ENCODE measurements at regions not wholly inside any gene's neighbourhood (a gene's known extent, or its start where the extent isn't known, plus 50 kb on each side); places are given as distances from the start of the nearest gene placed in this dataset.
A peak's percentile ranks its signal among the peaks of the same experiment; 100 is the strongest.

GRCh38 chr1:55376897-55377296, 161.7 kb upstream of the USP24 start:
- Histone ChIP-seq H3K27ac (no peak overlapping the region), H3K36me3 (no peaks in the 10 kb centered on the region), H3K4me1 (no peaks in the 10 kb centered on the region), H3K9me3 (no peaks in the 10 kb centered on the region), H3K27me3 (no peaks in the 10 kb centered on the region), H3K4me3 (no peak overlapping the region)
- WGBS, 2 donors (ENCODE audit: low coverage in 1 of 2): 80 to 92% methylated on average over 1 of the region's 1 CpG
- intact Hi-C loops (cut with DNase I; ENCODE audit: low total_unique reads) (loop anchor here (5.0 to 10.0 kb wide), 2 partner anchors 435 to 1208 kb away; no protein-coding TSS in a partner anchor), in situ Hi-C loops (cut with MboI; ENCODE audit: low pct_ligation_motif_present in 1 of 4, low pct_unique_long_range_greater_than_20kb in 1 of 4, low sequenced_read_pairs in 3 of 4) (loop anchor here in 1 of 4 donors (10.0 kb wide), 1 partner anchor 1208 kb away; no protein-coding TSS in a partner anchor)
- TF ChIP-seq EP300 (IDR thresholded peaks at IDR 0.05; ENCODE audit: low read depth): no peak
- TF ChIP-seq POLR2AphosphoS5 (IDR thresholded peaks at IDR 0.05): no peak
- no peak for TF ChIP-seq CTCF (IDR thresholded peaks at IDR 0.05)
- no peak for TF ChIP-seq POLR2A (IDR thresholded peaks at IDR 0.05)
- no peak for DNase-seq

GRCh38 chr1:55375617-55376258, 160.6 kb upstream of the USP24 start:
- H3K9me3 ChIP-seq: no peaks in the 10 kb centered on the region
- WGBS, 2 donors (ENCODE audit: low coverage in 1 of 2): 37% methylated on average over 4 of the region's 4 CpGs; no CpG with 5 or more reads in 1 of the 2 donors
- H3K4me1 ChIP-seq: no peaks in the 10 kb centered on the region
- H3K4me3 ChIP-seq: no peak overlapping the region
- peak; percentile 30 for DNase-seq
- peak overlapping the region in 2 of 4 donors; percentile 5 to 36 for H3K27ac ChIP-seq
- intact Hi-C loops (cut with DNase I; ENCODE audit: low total_unique reads): loop anchor here (5.0 to 10.0 kb wide), 2 partner anchors 437 to 1209 kb away; no protein-coding TSS in a partner anchor
- no peaks in the 10 kb centered on the region for H3K36me3 ChIP-seq
- TF ChIP-seq POLR2AphosphoS5 (IDR thresholded peaks at IDR 0.05): no peak
- no peak for TF ChIP-seq POLR2A (IDR thresholded peaks at IDR 0.05)
- TF ChIP-seq CTCF (IDR thresholded peaks at IDR 0.05): peak; percentile 84 to 93 (median 92)
- TF ChIP-seq EP300 (IDR thresholded peaks at IDR 0.05; ENCODE audit: low read depth): no peak
- H3K27me3 ChIP-seq: no peaks in the 10 kb centered on the region
- in situ Hi-C loops (cut with MboI; ENCODE audit: low pct_ligation_motif_present in 1 of 4, low pct_unique_long_range_greater_than_20kb in 1 of 4, low sequenced_read_pairs in 3 of 4): loop anchor here in 1 of 4 donors (10.0 kb wide), 1 partner anchor 1209 kb away; no protein-coding TSS in a partner anchor

- peak overlapping the region in 2 of 4 donors; percentile 5 to 36 for H3K27ac ChIP-seq
Observed at GRCh38 chr1:55374801-55375616, 159.8 kb upstream of the USP24 start.

More at GRCh38 chr1:55374801-55375616, 159.8 kb upstream of the USP24 start:
- in situ Hi-C loops (cut with MboI; ENCODE audit: low pct_ligation_motif_present in 1 of 4, low pct_unique_long_range_greater_than_20kb in 1 of 4, low sequenced_read_pairs in 3 of 4): loop anchor here in 1 of 4 donors (10.0 kb wide), 1 partner anchor 1210 kb away; no protein-coding TSS in a partner anchor
- no peaks in the 10 kb centered on the region for H3K27me3 ChIP-seq
- no peaks in the 10 kb centered on the region for H3K36me3 ChIP-seq
- intact Hi-C loops (cut with DNase I; ENCODE audit: low total_unique reads): loop anchor here (5.0 to 10.0 kb wide), 2 partner anchors 437 to 1210 kb away; no protein-coding TSS in a partner anchor
- no peaks in the 10 kb centered on the region for H3K9me3 ChIP-seq
- no peak for TF ChIP-seq EP300 (IDR thresholded peaks at IDR 0.05; ENCODE audit: low read depth)
- no peak for TF ChIP-seq POLR2A (IDR thresholded peaks at IDR 0.05)
- TF ChIP-seq CTCF (IDR thresholded peaks at IDR 0.05): no peak
- TF ChIP-seq POLR2AphosphoS5 (IDR thresholded peaks at IDR 0.05): peak in 1 of 3 donors; percentile 26
- no peak overlapping the region for H3K4me3 ChIP-seq
- WGBS, 2 donors (ENCODE audit: low coverage in 1 of 2): 32 to 75% methylated on average over 2 to 14 of the region's 14 CpGs
- H3K4me1 ChIP-seq: no peaks in the 10 kb centered on the region
- peak; percentile 21 for DNase-seq
